K562 (cell line): ENCODE measurements at regions not wholly inside any gene's neighbourhood (a gene's known extent, or its start where the extent isn't known, plus 50 kb on each side); places are given as distances from the start of the nearest gene placed in this dataset.

Source experiments
- ATF6 ChIP-seq: sonication (generic); formaldehyde crosslinking; IDR thresholded peaks from 2 replicates; pipeline ENCODE4 v1.4.0; 2020; ENCODE audit warnings: mild to moderate bottlenecking, missing genetic modification reagents
- CTCF ChIP-seq, 3 experiments: IDR thresholded peaks in 2 of 3; conservative IDR thresholded peaks in 1 of 3; 2 replicates each; pipeline ENCODE4 v1.5.1; 2011 to 2012; ENCODE audit warnings: low read length in 3 of 3, mild to moderate bottlenecking in 3 of 3, control low read depth in 2 of 3, improper control_type of control experiment in 1 of 3, inconsistent platforms in 1 of 3, low read depth in 1 of 3, mixed read lengths in 1 of 3, moderate library complexity in 1 of 3; ENCODE audit not compliant: insufficient read depth in 2 of 3
- FOXK1 ChIP-seq: sonication (generic); formaldehyde crosslinking; IDR thresholded peaks from 2 replicates; pipeline ENCODE4 v1.8.0; 2022; ENCODE audit warnings: missing genetic modification reagents, mild to moderate bottlenecking, borderline replicate concordance
- MCM5 ChIP-seq: fragments of 450-650 bp; IDR thresholded peaks from 2 replicates; pipeline ENCODE4 v1.6.1; 2016; ENCODE audit warnings: low read depth
- RERE ChIP-seq: sonication (generic); formaldehyde crosslinking; IDR thresholded peaks from 2 replicates; pipeline ENCODE4 v1.8.0; 2023; ENCODE audit warnings: missing genetic modification reagents, mild to moderate bottlenecking, borderline replicate concordance
- REST ChIP-seq, 2 experiments: fragments of 450-650 bp; formaldehyde crosslinking in 1 of 2; IDR thresholded peaks; 2 replicates each; pipeline versions ENCODE4 v1.4.0 to v1.6.1; 2014 to 2020; ENCODE audit warnings: mild to moderate bottlenecking in 2 of 2, borderline replicate concordance in 1 of 2, low read depth in 1 of 2
- ZBED1 ChIP-seq: IDR thresholded peaks from 2 replicates; pipeline ENCODE4 v1.6.1; 2014
- ZNF436 ChIP-seq: fragments of 250-450, 450-650 bp; sonication (Bioruptor Pico); formaldehyde crosslinking; IDR thresholded peaks from 2 replicates; pipeline ENCODE4 v1.7.0; 2020; ENCODE audit warnings: mild to moderate bottlenecking

- TF ChIP-seq ATF6 (CRISPR knock-in tag) (no peak), FOXK1 (CRISPR knock-in tag) (no peak), MCM5 (no peak), REST (IDR thresholded peaks at IDR 0.05; ENCODE audit: borderline replicate concordance) (peak; percentile 22; the same call in 1 of the 2 replicates), REST (CRISPR knock-in tag; IDR thresholded peaks at IDR 0.05; ENCODE audit: low read depth) (no peak), RERE (CRISPR knock-in tag) (no peak), ZBED1 (no peak), CTCF (IDR thresholded peaks at IDR 0.05 in 2 of 3, conservative IDR thresholded peaks at IDR 0.05 in 1 of 3; ENCODE audit: insufficient read depth in 2 of 3, low read depth in 1 of 3, low read length in 3 of 3) (no peak), ZNF436 (CRISPR knock-in tag) (no peak)
These were observed 49.9 kb upstream of the COX10 start (continued) for GRCh38 chr17:14019186-14019956.
